ENCODE measurements at regions not wholly inside any gene's neighbourhood (a gene's known extent, or its start where the extent isn't known, plus 50 kb on each side); places are given as distances from the start of the nearest gene placed in this dataset.

GRCh38 chrX:39985551-39985950 lies 112.2 kb downstream of the BCOR start:
- no peak for DNase-seq (ENCODE audit: low read depth in 2 of 2, low spot score in 1 of 2)

DNA sequence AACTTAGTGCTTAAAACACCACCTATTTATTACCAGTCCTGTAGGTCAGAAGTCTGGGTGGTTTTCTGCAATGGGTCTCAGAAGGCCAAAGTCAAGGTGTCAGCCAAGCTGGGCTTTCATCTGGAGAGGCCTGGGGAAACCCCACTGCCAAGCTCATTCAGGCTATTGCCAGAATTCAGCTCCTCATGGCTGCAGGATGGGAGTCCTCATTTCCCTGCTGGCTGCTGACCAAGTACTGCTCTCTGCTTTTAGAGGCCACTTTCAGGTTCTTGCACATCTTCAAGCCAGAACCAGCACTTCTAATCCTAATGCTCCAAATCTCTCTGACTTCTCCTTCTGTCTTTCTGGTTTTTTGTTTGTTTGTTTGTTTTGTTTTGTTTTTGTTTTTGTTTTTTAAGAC lies 109.3 kb downstream of the BCOR start:
- DNase-seq (ENCODE audit: low read depth in 2 of 2, low spot score in 1 of 2), result no peak

DNA sequence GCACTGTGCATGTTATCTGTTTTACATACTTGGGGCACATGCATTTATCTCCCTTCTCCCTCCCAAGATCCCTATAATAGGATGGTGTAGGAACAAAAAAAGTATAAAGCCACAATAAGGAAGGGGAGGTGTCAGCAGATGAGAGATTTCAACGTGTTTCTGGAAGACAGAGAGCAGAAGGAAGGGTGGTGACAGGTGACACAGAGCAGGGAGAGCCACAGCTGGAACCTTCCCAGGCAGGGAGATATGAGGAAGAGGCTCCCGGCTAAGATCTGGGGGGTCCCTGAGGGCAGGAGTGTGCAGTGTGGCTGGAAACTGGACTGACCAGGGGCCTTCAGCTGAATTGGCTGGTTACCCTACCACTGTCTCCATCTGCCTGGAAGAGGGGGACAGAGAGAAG lies 107.4 kb downstream of the BCOR start:
- DNase-seq (ENCODE audit: low read depth in 2 of 2, low spot score in 1 of 2), result no peak

DNA sequence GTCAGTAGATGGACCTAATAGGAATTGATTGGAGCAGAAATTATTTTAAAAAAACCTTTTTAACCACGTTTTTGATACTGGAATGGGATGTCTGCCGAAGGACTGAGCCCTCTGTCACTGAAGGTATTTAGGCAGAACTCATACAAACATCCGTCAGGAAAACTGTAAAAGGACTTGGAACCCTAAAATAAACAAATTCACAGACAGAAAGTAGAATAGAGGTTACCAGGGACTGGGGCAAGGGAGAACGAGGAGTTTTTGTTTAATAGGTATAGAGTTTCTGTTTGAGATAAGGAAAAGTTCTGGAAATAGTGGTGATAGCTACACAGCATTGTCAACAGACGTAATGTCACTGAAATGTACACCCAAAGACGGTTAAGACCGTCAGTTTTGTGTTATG lies 105.5 kb downstream of the BCOR start:
- no peak for DNase-seq (ENCODE audit: low read depth in 2 of 2, low spot score in 1 of 2)

- DNase-seq (ENCODE audit: low read depth in 2 of 2, low spot score in 1 of 2), result no peak
Observed at GRCh38 chrX:39995457-39995856, 102.3 kb downstream of the BCOR start.

DNA sequence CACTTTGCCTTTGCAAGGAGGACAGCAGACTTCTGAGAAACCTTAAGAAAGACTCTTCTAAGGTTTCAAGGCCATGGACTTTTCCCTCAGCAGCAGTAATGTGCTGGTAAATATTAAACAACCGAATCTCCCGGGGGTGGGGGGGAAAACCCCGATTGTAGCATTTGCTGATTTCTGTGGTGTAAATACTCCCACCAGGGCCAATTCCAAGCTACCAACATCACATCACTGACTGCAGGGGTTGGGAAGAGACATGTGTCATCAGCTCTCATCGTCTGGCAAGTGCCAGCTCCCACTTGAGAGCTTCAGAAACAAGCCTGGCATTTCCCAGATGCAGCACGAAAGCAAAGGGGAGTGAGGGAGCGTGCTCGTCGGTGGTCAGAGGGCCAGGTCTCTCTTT lies 101.2 kb downstream of the BCOR start:
- DNase-seq (ENCODE audit: low read depth in 2 of 2, low spot score in 1 of 2), result no peak

DNA sequence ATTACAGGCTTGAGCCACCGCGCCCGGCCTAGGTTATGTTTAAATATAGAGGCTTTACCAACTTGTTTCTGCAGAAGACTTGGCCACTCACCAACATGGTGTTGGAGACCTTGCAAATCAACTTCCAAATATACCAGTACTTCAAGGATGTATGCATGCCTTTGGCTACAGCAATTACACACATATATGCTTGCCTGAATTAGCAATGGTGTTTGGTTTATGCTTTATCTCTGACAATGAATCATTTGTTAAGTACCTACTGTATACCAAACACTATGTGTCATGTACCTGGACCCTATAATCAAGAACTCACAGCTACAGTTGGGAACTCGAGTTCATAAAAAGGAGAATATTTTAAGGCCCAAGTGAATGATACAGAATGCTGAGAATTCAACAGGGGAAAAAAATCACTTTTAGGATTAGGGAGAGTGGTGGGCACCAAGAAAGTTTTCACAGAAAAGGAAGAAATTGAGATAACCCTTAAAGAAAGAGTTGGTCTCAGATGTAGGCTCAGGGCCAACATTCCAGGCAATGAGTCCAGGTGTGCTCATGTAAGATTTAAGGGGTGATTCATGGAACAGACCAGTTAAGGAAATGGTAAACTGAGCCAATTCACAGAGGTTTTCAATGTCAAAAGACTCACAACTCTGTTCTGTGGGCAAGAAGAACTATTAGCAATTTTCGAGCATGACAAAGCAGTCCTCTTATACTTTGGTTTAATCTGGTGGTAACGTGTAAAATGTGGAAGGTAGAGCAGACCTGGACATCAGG lies 98.9 kb downstream of the BCOR start:
- DNase-seq (ENCODE audit: low read depth in 2 of 2, low spot score in 1 of 2), result no peak
